Right lung (tissue), 2 donors: ENCODE measurements at regions not wholly inside any gene's neighbourhood (a gene's known extent, or its start where the extent isn't known, plus 50 kb on each side); places are given as distances from the start of the nearest gene placed in this dataset.

ENCODE experiments used
- DNase-seq, 2 donors: peaks; one replicate each; pipeline ENCODE4 v3.0.0-alpha.2; 2013

GRCh38 chr18:24786027-24786426 is 325.6 kb downstream of the HRH4 start:
- DNase-seq = no peak

DNA sequence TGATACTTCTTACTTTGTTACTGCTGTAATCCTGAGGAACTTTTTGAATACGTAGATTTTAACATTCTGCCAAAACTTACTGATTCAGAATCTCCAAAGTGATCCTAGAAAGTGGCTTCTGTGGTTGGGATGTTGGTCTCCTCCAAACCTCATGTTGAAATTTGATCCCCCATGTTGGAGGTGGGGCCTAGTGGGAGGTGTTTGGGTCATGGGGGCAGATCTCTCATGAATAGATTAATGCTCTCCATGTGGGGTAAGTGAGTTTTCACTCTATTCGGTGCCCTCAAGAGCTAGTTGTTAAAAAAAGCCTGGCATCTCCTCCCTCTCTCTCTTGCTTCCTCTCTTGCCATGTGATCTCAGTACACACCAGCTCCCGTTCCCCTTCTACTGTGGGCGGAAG is 329.9 kb downstream of the HRH4 start:
- DNase-seq = no peak

- no peak for DNase-seq
These were observed 331.5 kb downstream of the HRH4 start for GRCh38 chr18:24791751-24792545.

DNA sequence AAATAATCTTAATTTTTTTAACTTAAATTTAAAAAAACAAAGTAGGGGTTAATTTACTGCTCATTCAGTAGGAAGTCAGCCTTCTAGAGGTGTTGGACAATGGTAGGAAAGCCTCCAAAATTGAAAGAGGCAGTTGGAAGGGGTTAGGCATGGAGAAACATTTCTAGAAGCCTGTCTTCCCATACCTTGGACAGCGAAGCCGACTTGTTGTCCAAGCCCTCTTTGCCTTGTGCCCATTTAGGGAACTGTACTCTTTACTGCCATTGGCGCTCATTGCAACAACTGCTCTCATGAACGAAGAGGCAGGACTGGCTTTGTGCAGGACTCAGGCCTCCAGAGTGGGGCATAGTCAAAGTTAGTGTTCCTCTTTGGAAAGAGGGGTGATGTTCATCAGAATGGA is 333.3 kb downstream of the HRH4 start:
- no peak for DNase-seq

- no peak for DNase-seq
These were observed 334.7 kb downstream of the HRH4 start for GRCh38 chr18:24795129-24795528.

- DNase-seq = no peak
These were observed 337.5 kb downstream of the HRH4 start for GRCh38 chr18:24797981-24798380.

GRCh38 chr18:24799176-24799575 is 338.7 kb downstream of the HRH4 start:
- DNase-seq = no peak

DNA sequence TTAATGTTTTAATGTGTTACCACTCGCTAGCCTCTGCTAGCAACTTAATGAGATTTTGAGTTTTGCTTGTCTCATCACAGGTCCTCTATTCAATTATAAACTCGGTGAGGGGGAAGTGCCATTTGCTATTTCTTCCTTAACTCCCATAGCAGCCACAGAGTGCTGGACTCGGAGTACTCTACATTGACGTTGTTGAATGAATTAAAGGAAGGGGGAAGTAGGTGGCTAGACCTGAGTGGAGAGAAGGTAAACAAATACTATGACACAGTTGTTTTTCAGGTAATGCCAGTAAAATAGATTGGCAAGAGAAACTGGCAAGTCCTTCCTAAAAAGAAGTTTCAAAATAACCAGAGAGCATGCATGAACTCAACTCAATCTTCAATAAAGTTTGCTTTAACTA is 339.3 kb downstream of the HRH4 start:
- DNase-seq = no peak

DNA sequence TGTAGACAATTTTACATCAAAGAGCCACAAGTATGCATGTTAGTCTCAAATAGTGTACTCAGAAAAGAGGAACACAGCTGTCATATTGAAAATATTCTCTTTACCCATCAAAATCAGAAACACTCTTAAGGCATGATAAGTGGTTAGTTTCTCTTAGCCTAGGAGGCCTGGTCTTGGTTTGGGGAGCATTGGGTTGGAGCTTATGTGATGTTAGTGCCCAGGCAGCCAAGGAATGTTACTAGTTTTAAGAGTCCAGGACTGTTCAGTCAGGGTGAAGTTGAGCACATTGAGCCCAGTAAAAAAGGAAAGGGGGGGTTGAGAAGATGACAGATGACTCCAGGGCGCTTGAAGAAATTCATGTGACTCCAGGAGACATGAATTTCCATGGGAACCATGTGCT is 340.6 kb downstream of the HRH4 start:
- no peak for DNase-seq

DNA sequence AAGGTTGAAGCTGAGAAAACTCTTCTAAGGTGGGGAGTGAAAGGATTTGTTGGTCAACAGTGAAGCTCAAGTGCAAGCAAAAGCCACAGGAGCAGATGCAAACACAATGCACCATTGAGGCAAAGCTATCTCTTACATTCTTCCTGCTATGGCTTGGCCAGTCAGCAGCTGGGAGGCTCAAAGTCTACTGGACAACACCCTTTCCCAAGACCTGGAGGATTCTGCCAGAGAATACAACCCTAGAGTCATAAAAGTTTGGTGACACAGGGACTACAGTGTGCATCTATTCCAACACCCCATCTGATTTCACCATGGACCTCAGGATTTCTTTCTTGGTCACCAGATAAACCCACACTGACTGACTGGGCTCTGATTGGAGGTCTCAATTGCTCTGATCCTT is 342.0 kb downstream of the HRH4 start:
- no peak for DNase-seq

- no peak for DNase-seq
These were observed 344.7 kb downstream of the HRH4 start for GRCh38 chr18:24805156-24805555.

DNA sequence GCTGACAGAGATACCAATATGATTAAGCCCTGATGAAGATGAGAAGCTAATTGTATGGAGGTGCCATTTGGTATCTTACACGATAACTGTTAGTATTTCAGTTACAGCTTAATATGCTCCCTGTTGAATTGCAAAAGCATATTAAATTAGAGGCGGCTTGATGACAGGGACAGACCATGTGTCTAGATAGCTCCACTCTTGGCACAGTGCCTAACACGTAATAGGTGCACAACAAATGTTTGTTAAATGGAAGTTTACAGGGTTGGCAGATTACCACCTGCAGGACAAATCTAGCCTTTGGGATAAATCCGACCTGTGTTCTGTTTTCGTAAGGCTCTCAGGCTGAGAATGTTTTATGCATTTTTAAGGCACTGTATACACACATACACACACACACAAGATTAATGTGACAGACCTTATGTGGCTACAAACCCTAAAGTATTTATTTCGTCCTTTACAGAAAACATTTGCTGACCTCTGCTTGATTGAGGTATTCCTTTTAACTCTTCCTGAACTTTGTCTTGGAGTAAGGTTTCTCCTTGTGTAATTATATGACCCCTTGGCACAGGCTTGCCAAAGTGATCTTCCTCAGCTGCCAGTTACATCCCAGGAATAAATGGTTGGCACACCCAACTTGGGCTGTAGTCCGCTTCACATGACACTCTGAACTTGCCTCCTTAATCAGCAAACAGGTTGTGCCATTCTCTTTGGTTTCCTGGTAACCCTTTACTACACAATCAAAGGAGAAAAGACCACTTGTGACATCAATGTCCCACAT is 348.9 kb downstream of the HRH4 start:
- DNase-seq = no peak

DNA sequence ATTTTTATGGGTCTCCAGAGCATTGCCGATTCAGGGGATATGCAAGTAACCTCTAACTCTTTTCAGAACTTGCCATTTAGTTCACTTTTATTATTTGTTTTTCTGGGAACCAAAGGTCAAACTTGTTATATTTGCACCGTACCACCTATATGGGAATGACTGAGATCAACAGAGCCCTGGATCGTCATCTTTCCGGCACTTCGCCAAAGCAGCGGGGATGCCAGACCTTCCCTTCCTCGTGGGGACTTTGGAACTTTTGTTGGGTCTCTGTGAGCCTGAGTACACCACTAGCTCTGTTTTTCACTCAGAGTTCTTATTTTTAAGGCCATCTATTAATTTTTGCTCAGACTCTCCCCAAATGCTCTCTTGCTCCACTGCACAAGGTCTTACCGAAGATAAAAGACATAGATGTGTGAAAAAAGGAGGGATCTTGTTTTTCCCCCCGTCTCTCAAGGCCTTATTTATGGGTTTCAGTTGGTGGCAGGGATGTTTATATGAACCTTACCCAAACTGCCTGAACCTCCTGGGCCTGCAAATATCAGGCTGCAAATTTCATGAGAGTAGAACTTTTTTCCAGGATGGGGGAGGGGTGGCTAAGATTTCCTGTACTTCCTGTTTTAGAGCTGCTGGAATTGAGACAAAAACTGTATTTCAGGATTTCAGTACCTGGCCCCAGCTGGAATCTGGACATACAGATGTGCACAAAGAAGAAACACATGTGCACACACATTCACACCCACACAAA is 350.3 kb downstream of the HRH4 start:
- no peak for DNase-seq

- no peak for DNase-seq
These were observed 351.7 kb downstream of the HRH4 start for GRCh38 chr18:24811950-24812681.

GRCh38 chr18:24814521-24814920 is 354.1 kb downstream of the HRH4 start:
- DNase-seq = no peak

- DNase-seq = no peak
These were observed 356.7 kb downstream of the HRH4 start for GRCh38 chr18:24817150-24817549.

- DNase-seq = no peak
These were observed 357.3 kb downstream of the HRH4 start for GRCh38 chr18:24817587-24818371.

GRCh38 chr18:24818441-24818840 is 358.0 kb downstream of the HRH4 start:
- no peak for DNase-seq

DNA sequence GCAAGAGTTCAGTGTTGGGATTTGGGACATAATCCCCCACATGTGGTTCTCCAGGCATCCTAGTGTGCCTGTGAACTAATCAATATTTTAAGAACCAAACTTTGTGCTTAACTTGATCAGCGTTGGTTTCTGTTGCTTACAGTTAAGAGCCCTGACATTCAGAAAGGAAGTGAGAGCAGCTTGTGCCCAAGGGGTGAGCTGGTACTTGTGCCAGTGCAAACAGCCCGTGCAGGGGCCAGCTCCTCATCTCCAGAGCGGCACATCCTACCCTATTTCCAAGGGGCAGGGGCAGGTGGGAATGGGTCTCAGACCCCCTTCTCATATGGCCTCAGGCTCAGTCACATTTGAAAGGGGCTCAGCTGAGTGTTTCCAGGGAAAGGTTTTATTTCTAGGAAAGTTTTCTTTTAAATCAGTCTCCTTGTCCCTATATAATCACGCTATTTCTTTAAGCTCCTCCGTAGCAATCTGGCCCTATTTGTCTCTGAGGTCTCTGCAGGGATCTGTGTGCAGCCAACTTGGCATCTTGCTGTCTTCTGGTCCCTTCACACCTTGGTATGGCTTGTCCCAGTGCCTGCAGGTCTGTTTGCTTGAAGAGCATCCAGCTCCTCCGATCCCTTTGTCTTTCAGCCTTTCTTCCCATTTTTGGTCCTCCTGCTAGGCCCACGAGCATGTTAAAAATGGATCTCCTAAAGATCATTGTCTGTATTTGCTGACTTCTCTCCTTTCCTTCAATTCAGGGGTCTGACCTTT is 358.9 kb downstream of the HRH4 start:
- no peak for DNase-seq

- no peak for DNase-seq
These were observed 365.0 kb downstream of the HRH4 start for GRCh38 chr18:24825397-24825796.
